Left lobe of liver (tissue), 2 donors: ENCODE measurements at regions not wholly inside any gene's neighbourhood (a gene's known extent, or its start where the extent isn't known, plus 50 kb on each side); places are given as distances from the start of the nearest gene placed in this dataset.

Experiments
- ATAC-seq: fragments of 200-7000 bp; cut with Tn5 transposase; one replicate; pipeline ENCODE4 v1.9.1; 2020; ENCODE audit warnings: mild to moderate bottlenecking, moderate library complexity
- DNase-seq: peaks from one replicate; pipeline ENCODE4 v3.0.0-alpha.2; 2020; ENCODE audit warnings: low spot score
- donor health status: DM: no; HTN: no; CAD: no; lungs with moderate emphysema.
- donor health status: DM: no; HTN: yes; CAD: no.

- ATAC-seq (no peak), DNase-seq (no peak)
Observed at GRCh38 chr6:103995571-103995970, 864.1 kb downstream of the HACE1 start.

GRCh38 chr6:103983860-103984259 is 875.9 kb downstream of the HACE1 start:
- DNase-seq, result no peak
- no peak for ATAC-seq

GRCh38 chr6:103983011-103983410 is 876.7 kb downstream of the HACE1 start:
- DNase-seq, result no peak
- no peak for ATAC-seq

- DNase-seq (no peak), ATAC-seq (no peak)
Observed at GRCh38 chr6:103982574-103982973, 877.1 kb downstream of the HACE1 start.

- ATAC-seq (no peak), DNase-seq (no peak)
Observed at GRCh38 chr6:103979308-103979707, 880.4 kb downstream of the HACE1 start.

- ATAC-seq (no peak), DNase-seq (no peak)
Observed at GRCh38 chr6:103937389-103937788, 922.3 kb downstream of the HACE1 start.

GRCh38 chr6:103925317-103925716 is 934.4 kb downstream of the HACE1 start:
- no peak for ATAC-seq

GRCh38 chr6:103910018-103910417 is 949.7 kb downstream of the HACE1 start:
- DNase-seq, result no peak
- ATAC-seq, result no peak

More at GRCh38 chr6:103925317-103925716, 934.4 kb downstream of the HACE1 start:
- DNase-seq, result no peak

- ATAC-seq (no peak), DNase-seq (no peak)
Observed at GRCh38 chr6:103908898-103909297, 950.8 kb downstream of the HACE1 start.

GRCh38 chr6:103895136-103895535 is 964.6 kb downstream of the HACE1 start:
- no peak for ATAC-seq

GRCh38 chr6:103893141-103893581 is 966.6 kb downstream of the HACE1 start:
- ATAC-seq, result no peak
- DNase-seq, result no peak

More at GRCh38 chr6:103895136-103895535, 964.6 kb downstream of the HACE1 start:
- DNase-seq, result no peak

- no peak for DNase-seq
- no peak for ATAC-seq
Observed at GRCh38 chr6:103886951-103887350, 972.8 kb downstream of the HACE1 start.

- no peak for DNase-seq
- no peak for ATAC-seq
Observed at GRCh38 chr6:103885446-103885845, 974.3 kb downstream of the HACE1 start.

- ATAC-seq (no peak), DNase-seq (no peak)
Observed at GRCh38 chr6:103879800-103880199, 979.9 kb downstream of the HACE1 start.

GRCh38 chr6:103875221-103875620 is 984.5 kb downstream of the HACE1 start:
- ATAC-seq, result no peak
- DNase-seq, result no peak

- ATAC-seq (no peak), DNase-seq (no peak)
Observed at GRCh38 chr6:103874575-103874974, 985.1 kb downstream of the HACE1 start.

- ATAC-seq (no peak), DNase-seq (no peak)
Observed at GRCh38 chr6:103872678-103873077, 987.0 kb downstream of the HACE1 start.

GRCh38 chr6:103872233-103872632 is 987.5 kb downstream of the HACE1 start:
- ATAC-seq, result no peak
- DNase-seq, result no peak

- DNase-seq, result no peak
- ATAC-seq, result no peak
Observed at GRCh38 chr6:103870970-103871369, 988.7 kb downstream of the HACE1 start.

- no peak for DNase-seq
- ATAC-seq, result no peak
Observed at GRCh38 chr6:103862297-103862696, 997.4 kb downstream of the HACE1 start.

- DNase-seq, result no peak
- no peak for ATAC-seq
Observed at GRCh38 chr6:103858003-103858402, 1001.7 kb downstream of the HACE1 start.

GRCh38 chr6:103855750-103856149 is 1004.0 kb downstream of the HACE1 start:
- no peak for DNase-seq
- no peak for ATAC-seq

- no peak for ATAC-seq
- DNase-seq, result no peak
Observed at GRCh38 chr6:103854059-103854458, 1005.7 kb downstream of the HACE1 start.

GRCh38 chr6:103838457-103838856 is 1021.3 kb downstream of the HACE1 start:
- ATAC-seq (no peak), DNase-seq (no peak)
